ENCODE measurements at regions not wholly inside any gene's neighbourhood (a gene's known extent, or its start where the extent isn't known, plus 50 kb on each side); places are given as distances from the start of the nearest gene placed in this dataset.

DNA sequence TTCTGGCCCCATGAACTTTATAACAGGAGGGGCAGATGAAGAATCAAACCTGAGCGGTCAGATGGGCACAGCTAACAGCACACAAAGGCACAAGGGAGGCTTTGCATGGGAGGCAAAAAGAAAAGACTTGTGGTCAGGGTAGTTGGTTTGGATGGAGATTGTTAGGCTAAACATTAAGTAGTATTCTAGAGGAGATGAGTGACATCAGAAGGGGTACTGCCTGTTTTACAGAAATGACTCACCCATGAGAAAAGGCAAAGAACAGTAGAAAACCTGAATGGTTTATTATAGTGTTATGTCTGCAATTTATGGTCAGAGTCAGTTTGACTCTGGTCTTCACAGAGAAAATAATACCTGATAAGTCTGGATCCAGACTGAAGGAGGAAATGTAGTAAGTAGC is 129.8 kb upstream of the KIRREL3 start:
- Mint-ChIP-seq H3K36me3 (ENCODE audit: low read depth) (no peaks in the 10 kb centered on the region), H3K4me3 (ENCODE audit: unreplicated experiment) (no peak overlapping the region), H3K27ac (ENCODE audit: unreplicated experiment) (no peak overlapping the region), H3K27me3 (ENCODE audit: low read depth) (peaks cover 22% of the 10 kb centered on the region), H3K9me3 (ENCODE audit: low read depth) (no peaks in the 10 kb centered on the region), H3K4me1 (ENCODE audit: low read depth) (no peaks in the 10 kb centered on the region)
- TF ChIP-seq, protein P1, sequence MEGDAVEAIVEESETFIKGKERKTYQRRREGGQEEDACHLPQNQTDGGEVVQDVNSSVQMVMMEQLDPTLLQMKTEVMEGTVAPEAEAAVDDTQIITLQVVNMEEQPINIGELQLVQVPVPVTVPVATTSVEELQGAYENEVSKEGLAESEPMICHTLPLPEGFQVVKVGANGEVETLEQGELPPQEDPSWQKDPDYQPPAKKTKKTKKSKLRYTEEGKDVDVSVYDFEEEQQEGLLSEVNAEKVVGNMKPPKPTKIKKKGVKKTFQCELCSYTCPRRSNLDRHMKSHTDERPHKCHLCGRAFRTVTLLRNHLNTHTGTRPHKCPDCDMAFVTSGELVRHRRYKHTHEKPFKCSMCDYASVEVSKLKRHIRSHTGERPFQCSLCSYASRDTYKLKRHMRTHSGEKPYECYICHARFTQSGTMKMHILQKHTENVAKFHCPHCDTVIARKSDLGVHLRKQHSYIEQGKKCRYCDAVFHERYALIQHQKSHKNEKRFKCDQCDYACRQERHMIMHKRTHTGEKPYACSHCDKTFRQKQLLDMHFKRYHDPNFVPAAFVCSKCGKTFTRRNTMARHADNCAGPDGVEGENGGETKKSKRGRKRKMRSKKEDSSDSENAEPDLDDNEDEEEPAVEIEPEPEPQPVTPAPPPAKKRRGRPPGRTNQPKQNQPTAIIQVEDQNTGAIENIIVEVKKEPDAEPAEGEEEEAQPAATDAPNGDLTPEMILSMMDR (IDR thresholded peaks at IDR 0.05): no peak
- DNase-seq (ENCODE audit: low spot score): no peak

DNA sequence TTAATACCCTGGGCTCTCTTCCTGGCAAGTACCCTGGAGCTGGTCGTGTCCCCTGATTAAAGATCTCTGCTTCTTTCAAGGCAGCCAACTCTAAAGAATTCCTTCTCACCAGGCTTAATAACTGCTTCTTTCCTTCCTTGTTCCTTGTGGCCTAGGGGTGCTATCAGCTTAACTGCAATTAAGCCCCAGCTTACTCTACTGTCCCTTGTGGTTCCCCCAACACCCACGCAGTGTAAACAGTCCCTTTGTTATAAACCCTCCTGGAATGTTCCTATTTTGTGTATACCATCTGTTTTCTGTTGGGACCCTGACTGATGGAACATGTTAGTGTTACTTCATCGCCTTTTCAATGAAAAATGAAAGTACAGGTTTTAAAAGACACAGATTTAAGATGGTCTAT is 126.4 kb upstream of the KIRREL3 start:
- Mint-ChIP-seq H3K36me3 (ENCODE audit: low read depth) (no peaks in the 10 kb centered on the region), H3K27me3 (ENCODE audit: low read depth) (peaks cover 7% of the 10 kb centered on the region), H3K9me3 (ENCODE audit: low read depth) (no peaks in the 10 kb centered on the region), H3K4me1 (ENCODE audit: low read depth) (no peaks in the 10 kb centered on the region), H3K4me3 (ENCODE audit: unreplicated experiment) (no peak overlapping the region), H3K27ac (ENCODE audit: unreplicated experiment) (no peak overlapping the region)
- TF ChIP-seq, protein P1 (IDR thresholded peaks at IDR 0.05): no peak
- no peak for DNase-seq (ENCODE audit: low spot score)

DNA sequence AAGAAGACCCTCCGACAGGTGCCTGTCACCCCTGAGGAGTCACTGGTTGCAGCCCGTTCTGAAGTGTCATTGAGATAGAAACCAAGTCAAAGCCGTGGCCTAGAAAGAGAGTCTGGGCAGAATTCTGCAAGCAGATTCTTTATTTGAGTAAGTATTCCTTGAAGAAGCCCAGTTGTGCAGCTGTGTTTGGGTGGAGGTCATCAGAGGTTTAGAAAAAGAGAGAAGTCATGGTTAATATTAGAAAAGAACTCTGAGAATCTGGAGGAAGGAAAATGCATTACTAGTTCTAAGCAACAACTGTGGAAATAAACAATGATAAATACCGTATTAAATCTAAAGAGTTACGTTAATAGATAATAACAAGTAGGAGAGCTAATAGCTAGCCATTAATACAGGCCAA is 118.8 kb upstream of the KIRREL3 start:
- TF ChIP-seq, protein P1 (IDR thresholded peaks at IDR 0.05): no peak
- H3K36me3 Mint-ChIP-seq (ENCODE audit: low read depth): no peaks in the 10 kb centered on the region
- no peak overlapping the region for H3K4me3 Mint-ChIP-seq (ENCODE audit: unreplicated experiment)
- H3K27ac Mint-ChIP-seq (ENCODE audit: unreplicated experiment): no peak overlapping the region
- H3K9me3 Mint-ChIP-seq (ENCODE audit: low read depth): no peaks in the 10 kb centered on the region
- no peaks in the 10 kb centered on the region for H3K27me3 Mint-ChIP-seq (ENCODE audit: low read depth)
- DNase-seq (ENCODE audit: low spot score): no peak
- no peaks in the 10 kb centered on the region for H3K4me1 Mint-ChIP-seq (ENCODE audit: low read depth)

DNA sequence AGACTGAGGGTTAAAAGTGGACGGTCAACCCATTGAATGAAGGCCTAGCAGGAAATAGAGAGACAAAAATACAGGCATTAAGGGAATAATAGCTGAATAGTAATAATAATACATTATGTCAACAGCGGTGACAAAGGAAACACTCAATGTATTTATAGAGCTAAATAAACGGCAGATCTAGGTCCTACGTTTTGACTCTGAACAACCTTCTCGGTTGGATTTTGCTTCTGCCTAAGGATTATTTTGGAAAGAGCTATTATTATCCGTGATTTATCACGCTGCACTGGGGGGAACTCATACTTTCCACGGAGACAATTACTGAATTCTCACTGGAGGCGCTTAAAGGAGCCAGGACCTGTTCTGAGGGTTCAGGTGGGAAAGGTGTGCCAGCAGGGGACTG is 118.2 kb upstream of the KIRREL3 start:
- Mint-ChIP-seq H3K36me3 (ENCODE audit: low read depth) (no peaks in the 10 kb centered on the region), H3K27ac (ENCODE audit: unreplicated experiment) (no peak overlapping the region), H3K27me3 (ENCODE audit: low read depth) (no peaks in the 10 kb centered on the region), H3K9me3 (ENCODE audit: low read depth) (no peaks in the 10 kb centered on the region), H3K4me1 (ENCODE audit: low read depth) (no peaks in the 10 kb centered on the region), H3K4me3 (ENCODE audit: unreplicated experiment) (no peak overlapping the region)
- TF ChIP-seq, protein P1 (IDR thresholded peaks at IDR 0.05): no peak
- no peak for DNase-seq (ENCODE audit: low spot score)

DNA sequence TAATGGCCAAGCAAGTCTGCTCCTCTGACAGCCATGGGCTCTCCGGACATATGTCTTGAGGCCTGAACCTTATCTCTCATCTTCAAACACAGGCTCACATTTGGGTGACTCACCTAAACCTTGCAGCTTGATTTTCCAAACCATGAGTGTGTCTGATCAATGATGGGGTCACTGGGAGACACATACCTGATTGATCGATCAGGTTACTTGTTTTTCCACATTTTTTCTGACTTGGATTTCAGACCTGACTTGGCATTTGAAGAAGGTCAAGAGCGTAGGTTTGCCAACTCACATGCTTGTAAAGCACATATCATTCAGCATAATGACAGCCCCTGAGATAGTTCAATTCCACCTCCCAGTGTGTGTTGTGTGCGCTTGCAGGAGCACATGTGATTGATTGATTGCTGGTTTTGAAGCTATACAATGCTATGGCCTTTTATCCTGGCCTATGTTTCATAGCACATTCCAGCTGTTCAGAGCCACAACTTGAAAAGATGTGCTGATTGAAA is 116.7 kb upstream of the KIRREL3 start:
- TF ChIP-seq, protein P1 (IDR thresholded peaks at IDR 0.05): no peak
- DNase-seq (ENCODE audit: low spot score): no peak
- Mint-ChIP-seq H3K4me1 (ENCODE audit: low read depth) (no peaks in the 10 kb centered on the region), H3K36me3 (ENCODE audit: low read depth) (no peaks in the 10 kb centered on the region), H3K9me3 (ENCODE audit: low read depth) (no peaks in the 10 kb centered on the region), H3K27ac (ENCODE audit: unreplicated experiment) (no peak overlapping the region), H3K27me3 (ENCODE audit: low read depth) (peaks cover 7% of the 10 kb centered on the region), H3K4me3 (ENCODE audit: unreplicated experiment) (no peak overlapping the region)
